Fibroblast of the aortic adventitia (primary cell): ENCODE measurements at regions not wholly inside any gene's neighbourhood (a gene's known extent, or its start where the extent isn't known, plus 50 kb on each side); places are given as distances from the start of the nearest gene placed in this dataset.

ENCODE experiments used
- DNase-seq: peaks from one replicate; pipeline ENCODE4 v3.0.0-alpha.2; 2010; ENCODE audit warnings: low read depth
- H3K4me3 ChIP-seq: 2 replicates; pipeline ENCODE4 v1.5.1; 2011; ENCODE audit warnings: low read depth, mild to moderate bottlenecking, control low read depth, low read length, moderate library complexity
- CTCF ChIP-seq: IDR thresholded peaks from 2 replicates; pipeline ENCODE4 v1.5.1; 2011; ENCODE audit warnings: mild to moderate bottlenecking, low read length, control low read depth, inconsistent platforms; ENCODE audit not compliant: insufficient read depth

DNA sequence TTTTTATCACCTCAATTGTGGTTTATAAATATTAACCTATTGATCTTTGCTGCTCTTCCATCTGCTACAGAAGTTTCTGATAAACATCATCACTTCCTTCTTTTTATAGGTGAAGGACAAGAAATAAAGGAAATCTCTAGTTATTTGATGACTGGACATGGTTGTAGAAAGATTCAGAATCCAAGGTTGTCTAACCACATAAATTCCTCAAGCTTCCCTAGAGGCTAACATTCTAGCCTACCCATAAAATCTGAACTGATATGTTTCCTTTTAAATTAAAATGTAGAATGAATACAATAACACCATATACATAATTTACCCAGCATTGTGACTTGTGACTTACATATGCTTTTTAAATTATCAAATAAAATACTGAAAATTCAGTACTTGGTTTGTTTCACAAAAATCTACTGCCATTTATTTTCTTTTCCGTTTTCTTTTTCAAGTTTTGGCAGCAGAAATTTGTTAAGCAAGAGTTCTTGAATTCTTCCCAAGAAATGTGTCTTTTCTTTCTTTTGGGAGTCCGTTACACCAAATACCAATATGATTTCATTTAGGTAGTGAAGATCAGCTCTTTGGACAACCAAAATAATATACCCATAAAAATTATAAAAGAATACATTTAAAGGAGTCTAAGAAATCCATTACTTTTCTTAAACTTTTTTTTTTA, 513.2 kb upstream of the ADGRL2 start:
- no peak overlapping the region for H3K4me3 ChIP-seq
- DNase-seq = peak; percentile 39
- no peak for TF ChIP-seq CTCF

GRCh38 chr1:81270051-81270450, 530.7 kb upstream of the ADGRL2 start:
- DNase-seq = no peak

DNA sequence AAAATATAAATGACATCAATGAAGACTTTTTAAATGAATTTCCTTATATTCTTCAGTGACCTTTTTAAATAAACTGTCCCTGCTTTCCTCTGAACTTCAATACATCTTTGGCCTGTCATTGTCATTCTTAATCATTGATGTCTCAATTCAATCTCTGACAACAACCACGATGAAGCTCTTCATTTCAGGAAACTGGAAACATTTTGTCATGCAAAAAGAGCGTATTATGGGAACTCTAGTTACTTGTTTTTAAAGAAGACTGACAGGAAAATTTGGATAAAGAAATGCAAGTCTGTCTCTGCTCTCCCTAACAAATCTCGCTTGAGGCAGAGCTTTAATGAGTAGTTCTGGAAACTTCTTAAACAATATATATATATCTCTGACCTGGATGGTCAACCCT, 535.8 kb upstream of the ADGRL2 start:
- no peak overlapping the region for H3K4me3 ChIP-seq
- no peak for DNase-seq
- no peak for TF ChIP-seq CTCF

More at GRCh38 chr1:81270051-81270450, 530.7 kb upstream of the ADGRL2 start:
- no peak overlapping the region for H3K4me3 ChIP-seq
- no peak for TF ChIP-seq CTCF

DNA sequence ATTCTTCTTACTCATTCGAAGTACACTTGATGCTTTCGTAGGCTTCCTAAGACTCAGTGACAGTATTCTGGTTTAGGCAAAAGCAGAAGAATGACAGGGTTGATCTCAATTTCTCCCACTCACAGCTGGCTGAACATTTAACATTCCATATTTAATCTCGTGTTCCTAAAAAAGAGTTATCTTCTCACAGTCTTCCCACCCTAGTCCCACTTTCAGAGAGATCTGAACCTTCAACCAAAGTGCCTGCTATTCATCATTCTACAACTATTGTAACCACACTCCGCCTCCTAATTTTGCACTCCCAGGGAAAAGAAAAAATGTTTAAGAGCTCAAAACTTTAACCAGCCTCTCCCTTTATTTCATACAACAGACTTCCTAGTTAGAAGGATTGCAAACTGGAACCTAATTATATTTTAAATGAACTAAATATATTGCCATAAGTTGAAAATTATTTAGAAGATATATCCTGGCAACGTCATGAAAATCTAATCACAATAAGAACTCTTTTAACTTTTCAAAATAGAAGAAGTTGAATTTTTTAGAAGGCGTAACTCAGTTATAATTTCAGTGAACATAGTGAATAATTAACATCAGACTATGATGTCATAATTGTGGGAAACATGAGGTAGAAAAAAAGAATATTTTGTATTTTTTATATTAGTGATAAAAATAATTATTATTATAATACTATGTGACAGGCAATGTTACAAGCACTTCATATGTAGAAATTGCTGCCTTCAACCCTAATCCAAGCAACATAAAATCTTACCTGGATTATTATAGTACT, 540.9 kb upstream of the ADGRL2 start:
- no peak for TF ChIP-seq CTCF
- no peak for DNase-seq
- no peak overlapping the region for H3K4me3 ChIP-seq

DNA sequence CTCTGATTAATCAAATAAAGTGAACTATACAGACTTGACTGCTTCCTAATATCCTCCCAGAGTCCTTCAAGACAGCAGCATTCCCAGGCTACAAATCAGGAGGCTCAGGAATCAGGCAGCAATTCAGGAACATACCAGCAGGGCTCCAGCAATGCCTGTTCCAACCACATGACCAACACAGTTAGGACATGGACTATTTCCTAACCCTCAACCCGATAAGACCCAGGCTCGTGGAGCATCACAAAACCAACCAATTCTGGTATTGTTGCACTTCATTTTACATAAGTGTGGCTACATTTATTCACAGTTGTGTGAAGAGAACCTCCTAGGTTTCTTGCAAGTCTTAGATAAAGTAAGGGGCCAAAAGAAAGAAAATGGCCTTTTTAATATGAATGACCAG, 546.2 kb upstream of the ADGRL2 start:
- H3K4me3 ChIP-seq = no peak overlapping the region
- peak; percentile 37 for TF ChIP-seq CTCF
- no peak for DNase-seq

DNA sequence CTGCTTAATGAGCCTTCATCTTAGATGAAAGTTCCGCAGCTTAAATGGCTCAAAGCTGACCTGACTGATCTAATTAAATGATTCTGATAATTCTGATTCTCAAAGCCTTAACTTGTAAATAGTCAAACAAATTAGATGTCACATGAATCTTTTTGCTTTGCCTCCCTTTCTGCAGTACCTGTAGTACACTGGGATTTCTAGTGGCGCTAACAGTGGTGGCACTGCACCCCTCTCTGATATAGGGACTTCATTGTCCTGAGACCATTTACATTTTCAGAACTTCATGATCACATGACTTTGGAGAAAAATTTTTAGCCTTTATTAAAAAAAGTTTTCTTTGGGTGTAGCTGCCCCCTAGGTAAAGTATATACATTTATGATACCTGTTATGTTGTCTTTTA, 546.7 kb upstream of the ADGRL2 start:
- H3K4me3 ChIP-seq = no peak overlapping the region
- DNase-seq = no peak
- no peak for TF ChIP-seq CTCF
